ENCODE measurements at regions not wholly inside any gene's neighbourhood (a gene's known extent, or its start where the extent isn't known, plus 50 kb on each side); places are given as distances from the start of the nearest gene placed in this dataset.
"Not testable (repeated sequence)": the region's sequence is repeated elsewhere in the genome, so short reads cannot be mapped to it uniquely, and the experiment has no call there.

GRCh38 chr10:22158426-22158825 lies 59.4 kb downstream of the EBLN1 start:
- H3K9me3 ChIP-seq = no peaks in the 10 kb centered on the region
- H3K27ac ChIP-seq = no peak overlapping the region
- H3K4me3 ChIP-seq = no peak overlapping the region
- no peak for DNase-seq
- H3K4me1 ChIP-seq = no peaks in the 10 kb centered on the region
- TF ChIP-seq CTCF (IDR thresholded peaks at IDR 0.05) = no peak
- H3K36me3 ChIP-seq = no peaks in the 10 kb centered on the region
- intact Hi-C loops (cut with DNase I; ENCODE audit: low total_unique reads) = no loop called here
- no peaks in the 10 kb centered on the region for H3K27me3 ChIP-seq

- Histone ChIP-seq H3K9me3 (peaks cover 0 to 5% (median 2%) of the 10 kb centered on the region in 3 donors), H3K27ac (no peak overlapping the region), H3K4me3 (no peak overlapping the region), H3K4me1 (no peaks in the 10 kb centered on the region), H3K36me3 (no peaks in the 10 kb centered on the region), H3K27me3 (no peaks in the 10 kb centered on the region)
- intact Hi-C loops (cut with DNase I; ENCODE audit: low total_unique reads) = no loop called here
- no peak for DNase-seq
- no peak for TF ChIP-seq CTCF (IDR thresholded peaks at IDR 0.05)
Measured at GRCh38 chr10:22156750-22157149, 61.1 kb downstream of the EBLN1 start.

DNA sequence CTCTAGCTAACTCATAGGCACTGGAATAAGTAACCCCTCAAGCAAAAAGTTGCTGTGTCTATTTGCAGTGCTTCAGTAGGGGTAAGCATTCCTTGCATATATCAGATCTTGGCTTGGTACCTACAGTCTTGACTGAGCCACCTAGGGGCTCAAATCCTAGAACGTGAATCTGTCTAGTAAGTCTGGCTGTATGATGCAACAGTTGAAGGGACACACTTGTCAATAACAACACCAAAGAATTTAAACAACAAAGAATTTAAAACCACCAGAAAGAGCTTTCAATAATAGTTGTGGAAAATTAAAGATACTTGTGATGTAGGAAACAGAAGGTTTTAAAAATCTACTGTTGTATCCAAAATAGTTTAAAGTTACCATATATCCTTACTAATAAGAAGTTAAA lies 65.4 kb downstream of the EBLN1 start:
- Histone ChIP-seq H3K4me1 (no peaks in the 10 kb centered on the region), H3K36me3 (no peaks in the 10 kb centered on the region), H3K27ac (no peak overlapping the region), H3K27me3 (no peaks in the 10 kb centered on the region), H3K4me3 (no peak overlapping the region), H3K9me3 (peaks cover 0 to 16% (median 9%) of the 10 kb centered on the region in 3 donors)
- intact Hi-C loops (cut with DNase I; ENCODE audit: low total_unique reads) = no loop called here
- TF ChIP-seq CTCF (IDR thresholded peaks at IDR 0.05) = no peak
- DNase-seq = no peak

- intact Hi-C loops (cut with DNase I; ENCODE audit: low total_unique reads) = no loop called here
- no peaks in the 10 kb centered on the region for H3K36me3 ChIP-seq
- no peaks in the 10 kb centered on the region for H3K4me1 ChIP-seq
- H3K27ac ChIP-seq = no peak overlapping the region
- no peaks in the 10 kb centered on the region for H3K27me3 ChIP-seq
- DNase-seq = no peak
- no peak overlapping the region for H3K4me3 ChIP-seq
- no peak for TF ChIP-seq CTCF (IDR thresholded peaks at IDR 0.05)
- H3K9me3 ChIP-seq = peaks cover 0 to 16% (median 9%) of the 10 kb centered on the region in 3 donors
Measured at GRCh38 chr10:22150842-22151241, 67.0 kb downstream of the EBLN1 start.

GRCh38 chr10:22148961-22149360 lies 68.9 kb downstream of the EBLN1 start:
- Histone ChIP-seq H3K27ac (no peak overlapping the region), H3K4me3 (no peak overlapping the region), H3K4me1 (no peaks in the 10 kb centered on the region), H3K9me3 (peaks cover 0 to 16% (median 9%) of the 10 kb centered on the region in 3 donors), H3K36me3 (no peaks in the 10 kb centered on the region), H3K27me3 (no peaks in the 10 kb centered on the region)
- intact Hi-C loops (cut with DNase I; ENCODE audit: low total_unique reads) = no loop called here
- TF ChIP-seq CTCF (IDR thresholded peaks at IDR 0.05) = no peak
- DNase-seq = no peak

GRCh38 chr10:22145873-22146272 lies 71.9 kb downstream of the EBLN1 start:
- H3K4me3 ChIP-seq; intact Hi-C loops (cut with DNase I; ENCODE audit: low total_unique reads); H3K9me3 ChIP-seq; DNase-seq; H3K27ac ChIP-seq; H3K36me3 ChIP-seq; H3K27me3 ChIP-seq; H3K4me1 ChIP-seq: not testable (repeated sequence)

Data from tibial artery (tissue), 4 donors.